HL-60 (cell line): ENCODE measurements at regions not wholly inside any gene's neighbourhood (a gene's known extent, or its start where the extent isn't known, plus 50 kb on each side); places are given as distances from the start of the nearest gene placed in this dataset.

Source experiments
- DNase-seq, 2 experiments: peaks; one replicate each; pipeline ENCODE4 v3.0.0-alpha.2; 2010 to 2020; ENCODE audit warnings: low read depth in 1 of 2, low spot score in 1 of 2
- H3K27ac ChIP-seq: fragments of 250-450 bp; sonication (Bioruptor Pico); replicated peaks from 2 replicates; pipeline ENCODE4 v1.5.1; 2020; ENCODE audit warnings: mild to moderate bottlenecking, moderate library complexity
- H3K27me3 ChIP-seq: fragments of 250-450 bp; sonication (Bioruptor Pico); 2 replicates; pipeline ENCODE4 v1.5.1; 2021; ENCODE audit warnings: mild to moderate bottlenecking, moderate library complexity; ENCODE audit not compliant: insufficient read depth, poor library complexity, severe bottlenecking
- H3K4me3 ChIP-seq: replicated peaks from 2 replicates; pipeline ENCODE4 v1.5.1; 2011; ENCODE audit warnings: mild to moderate bottlenecking, control low read depth, low read length; ENCODE audit not compliant: insufficient read depth
- CTCF ChIP-seq: IDR thresholded peaks from one replicate; pipeline ENCODE4 v1.5.1; 2011; ENCODE audit warnings: low read length, control low read depth, inconsistent platforms; ENCODE audit not compliant: insufficient read depth
- GABPA ChIP-seq: IDR thresholded peaks from 2 replicates; pipeline ENCODE4 v1.6.1; 2012; ENCODE audit warnings: low read depth
- POLR2AphosphoS5 ChIP-seq: IDR thresholded peaks from 2 replicates; pipeline ENCODE4 v1.6.1; 2012; ENCODE audit warnings: low read depth
- REST ChIP-seq: IDR thresholded peaks from 2 replicates; pipeline ENCODE4 v1.6.1; 2012; ENCODE audit warnings: low read depth; ENCODE audit not compliant: insufficient replicate concordance
- SPI1 ChIP-seq: IDR thresholded peaks from 2 replicates; pipeline ENCODE4 v1.6.1; 2012; ENCODE audit warnings: low read depth, mild to moderate bottlenecking, borderline replicate concordance

GRCh38 chr2:236754271-236754944 is 184.8 kb downstream of the ACKR3 start:
- Histone ChIP-seq H3K27me3 (no peaks in the 10 kb centered on the region), H3K27ac (no peak overlapping the region), H3K4me3 (no peak overlapping the region)
- TF ChIP-seq POLR2AphosphoS5 (no peak), REST (no peak), CTCF (no peak), GABPA (no peak), SPI1 (no peak)
- no peak for DNase-seq

GRCh38 chr2:236755278-236755840 is 185.7 kb downstream of the ACKR3 start:
- H3K4me3 ChIP-seq = no peak overlapping the region
- no peaks in the 10 kb centered on the region for H3K27me3 ChIP-seq
- no peak for TF ChIP-seq GABPA
- no peak for TF ChIP-seq SPI1
- TF ChIP-seq CTCF = no peak
- no peak for TF ChIP-seq REST
- TF ChIP-seq POLR2AphosphoS5 = no peak
- no peak overlapping the region for H3K27ac ChIP-seq
- no peak for DNase-seq

GRCh38 chr2:236758406-236758805 is 188.8 kb downstream of the ACKR3 start:
- no peak overlapping the region for H3K27ac ChIP-seq
- no peak for TF ChIP-seq REST
- no peak for TF ChIP-seq POLR2AphosphoS5
- no peak for TF ChIP-seq GABPA
- no peak for TF ChIP-seq CTCF
- no peak for TF ChIP-seq SPI1
- no peak for DNase-seq
- H3K27me3 ChIP-seq = no peaks in the 10 kb centered on the region
- H3K4me3 ChIP-seq = no peak overlapping the region
